ENCODE measurements at regions not wholly inside any gene's neighbourhood (a gene's known extent, or its start where the extent isn't known, plus 50 kb on each side); places are given as distances from the start of the nearest gene placed in this dataset.
"Not testable (repeated sequence)": the region's sequence is repeated elsewhere in the genome, so short reads cannot be mapped to it uniquely, and the experiment has no call there.

- no peak for DNase-seq (ENCODE audit: low read depth)
Measured at GRCh38 chr3:150300852-150301517, 107.1 kb upstream of the TSC22D2 start.

GRCh38 chr3:150300388-150300787 lies 107.7 kb upstream of the TSC22D2 start:
- DNase-seq (ENCODE audit: low read depth), result no peak

GRCh38 chr3:150299201-150299600 lies 108.9 kb upstream of the TSC22D2 start:
- DNase-seq (ENCODE audit: low read depth), result peak; percentile 59

- DNase-seq (ENCODE audit: low read depth), result no peak
Measured at GRCh38 chr3:150296966-150297365, 111.1 kb upstream of the TSC22D2 start.

GRCh38 chr3:150296123-150296735 lies 111.9 kb upstream of the TSC22D2 start:
- no peak for DNase-seq (ENCODE audit: low read depth)

- no peak for DNase-seq (ENCODE audit: low read depth)
Measured at GRCh38 chr3:150293401-150294001, 114.6 kb upstream of the TSC22D2 start.

- DNase-seq (ENCODE audit: low read depth), result no peak
Measured at GRCh38 chr3:150292891-150293290, 115.2 kb upstream of the TSC22D2 start.

GRCh38 chr3:150291515-150291914 lies 116.6 kb upstream of the TSC22D2 start:
- no peak for DNase-seq (ENCODE audit: low read depth)

GRCh38 chr3:150286390-150287147 lies 121.5 kb upstream of the TSC22D2 start:
- DNase-seq (ENCODE audit: low read depth), result peak; percentile 56

GRCh38 chr3:150285601-150286000 lies 122.5 kb upstream of the TSC22D2 start:
- no peak for DNase-seq (ENCODE audit: low read depth)

GRCh38 chr3:150278843-150279381 lies 129.2 kb upstream of the TSC22D2 start:
- peak; percentile 73 for DNase-seq (ENCODE audit: low read depth)

- DNase-seq (ENCODE audit: low read depth), result no peak
Measured at GRCh38 chr3:150278195-150278594, 129.9 kb upstream of the TSC22D2 start.

- DNase-seq (ENCODE audit: low read depth), result no peak
Measured at GRCh38 chr3:150277444-150277843, 130.7 kb upstream of the TSC22D2 start.

GRCh38 chr3:150275941-150276340 lies 132.2 kb upstream of the TSC22D2 start:
- no peak for DNase-seq (ENCODE audit: low read depth)

GRCh38 chr3:150274372-150274771 lies 133.7 kb upstream of the TSC22D2 start:
- no peak for DNase-seq (ENCODE audit: low read depth)

GRCh38 chr3:150273396-150273795 lies 134.7 kb upstream of the TSC22D2 start:
- DNase-seq (ENCODE audit: low read depth), result no peak

- no peak for DNase-seq (ENCODE audit: low read depth)
Measured at GRCh38 chr3:150271591-150271960, 136.5 kb upstream of the TSC22D2 start.

- no peak for DNase-seq (ENCODE audit: low read depth)
Measured at GRCh38 chr3:150270883-150271590, 137.1 kb upstream of the TSC22D2 start.

- not testable (repeated sequence) for DNase-seq (ENCODE audit: low read depth)
Measured at GRCh38 chr3:150270444-150270843, 137.7 kb upstream of the TSC22D2 start.

- no peak for DNase-seq (ENCODE audit: low read depth)
Measured at GRCh38 chr3:150269526-150269925, 138.6 kb upstream of the TSC22D2 start.
